ENCODE measurements at regions not wholly inside any gene's neighbourhood (a gene's known extent, or its start where the extent isn't known, plus 50 kb on each side); places are given as distances from the start of the nearest gene placed in this dataset.

- Histone ChIP-seq H3K4me1 (ENCODE audit: insufficient read depth, low read length) (no peaks in the 10 kb centered on the region), H3K27ac (ENCODE audit: low read depth, low read length) (no peak overlapping the region)
- WGBS = 96% methylated on average over 2 of the region's 2 CpGs
Measured at GRCh38 chr4:110920990-110921389, 298.1 kb upstream of the PITX2 start.

GRCh38 chr4:110924761-110925160 is 301.9 kb upstream of the PITX2 start:
- Histone ChIP-seq H3K36me3 (ENCODE audit: insufficient read depth, low read length) (no peaks in the 10 kb centered on the region), H3K27me3 (ENCODE audit: insufficient read depth, low read length) (no peaks in the 10 kb centered on the region), H3K27ac (ENCODE audit: low read depth, low read length) (no peak overlapping the region), H3K9me3 (ENCODE audit: insufficient read depth, low read depth, low read length) (no peaks in the 10 kb centered on the region), H3K4me1 (ENCODE audit: insufficient read depth, low read length) (no peaks in the 10 kb centered on the region), H3K9ac (ENCODE audit: low read depth, low read length) (no peak overlapping the region), H3K4me3 (ENCODE audit: low read length) (no peak overlapping the region)
- WGBS = 94% methylated on average over 2 of the region's 2 CpGs

More at GRCh38 chr4:110920990-110921389, 298.1 kb upstream of the PITX2 start:
- Histone ChIP-seq H3K9ac (ENCODE audit: low read depth, low read length) (no peak overlapping the region), H3K4me3 (ENCODE audit: low read length) (no peak overlapping the region), H3K36me3 (ENCODE audit: insufficient read depth, low read length) (no peaks in the 10 kb centered on the region), H3K27me3 (ENCODE audit: insufficient read depth, low read length) (no peaks in the 10 kb centered on the region), H3K9me3 (ENCODE audit: insufficient read depth, low read depth, low read length) (no peaks in the 10 kb centered on the region)

- Histone ChIP-seq H3K36me3 (ENCODE audit: insufficient read depth, low read length) (no peaks in the 10 kb centered on the region), H3K27ac (ENCODE audit: low read depth, low read length) (no peak overlapping the region), H3K4me3 (ENCODE audit: low read length) (no peak overlapping the region), H3K4me1 (ENCODE audit: insufficient read depth, low read length) (no peaks in the 10 kb centered on the region), H3K9me3 (ENCODE audit: insufficient read depth, low read depth, low read length) (no peaks in the 10 kb centered on the region), H3K27me3 (ENCODE audit: insufficient read depth, low read length) (no peaks in the 10 kb centered on the region), H3K9ac (ENCODE audit: low read depth, low read length) (no peak overlapping the region)
- 89% methylated on average over 3 of the region's 3 CpGs for WGBS
Measured at GRCh38 chr4:110926841-110927400, 304.0 kb upstream of the PITX2 start.

GRCh38 chr4:110933341-110933740 is 310.5 kb upstream of the PITX2 start:
- Histone ChIP-seq H3K9me3 (ENCODE audit: insufficient read depth, low read depth, low read length) (no peaks in the 10 kb centered on the region), H3K36me3 (ENCODE audit: insufficient read depth, low read length) (no peaks in the 10 kb centered on the region), H3K4me1 (ENCODE audit: insufficient read depth, low read length) (no peaks in the 10 kb centered on the region), H3K9ac (ENCODE audit: low read depth, low read length) (no peak overlapping the region), H3K4me3 (ENCODE audit: low read length) (no peak overlapping the region), H3K27me3 (ENCODE audit: insufficient read depth, low read length) (no peaks in the 10 kb centered on the region), H3K27ac (ENCODE audit: low read depth, low read length) (no peak overlapping the region)
- 75% methylated on average over 3 of the region's 3 CpGs for WGBS

- no peaks in the 10 kb centered on the region for H3K27me3 ChIP-seq (ENCODE audit: insufficient read depth, low read length)
- WGBS = 96% methylated on average over 2 of the region's 3 CpGs
- no peaks in the 10 kb centered on the region for H3K4me1 ChIP-seq (ENCODE audit: insufficient read depth, low read length)
- no peak overlapping the region for H3K9ac ChIP-seq (ENCODE audit: low read depth, low read length)
- no peak overlapping the region for H3K4me3 ChIP-seq (ENCODE audit: low read length)
- no peak overlapping the region for H3K27ac ChIP-seq (ENCODE audit: low read depth, low read length)
- no peaks in the 10 kb centered on the region for H3K9me3 ChIP-seq (ENCODE audit: insufficient read depth, low read depth, low read length)
- H3K36me3 ChIP-seq (ENCODE audit: insufficient read depth, low read length) = no peaks in the 10 kb centered on the region
Measured at GRCh38 chr4:110944501-110944900, 321.6 kb upstream of the PITX2 start.

- Histone ChIP-seq H3K4me3 (ENCODE audit: low read length) (no peak overlapping the region), H3K9ac (ENCODE audit: low read depth, low read length) (no peak overlapping the region), H3K27me3 (ENCODE audit: insufficient read depth, low read length) (no peaks in the 10 kb centered on the region), H3K36me3 (ENCODE audit: insufficient read depth, low read length) (no peaks in the 10 kb centered on the region), H3K9me3 (ENCODE audit: insufficient read depth, low read depth, low read length) (no peaks in the 10 kb centered on the region), H3K4me1 (ENCODE audit: insufficient read depth, low read length) (no peaks in the 10 kb centered on the region), H3K27ac (ENCODE audit: low read depth, low read length) (no peak overlapping the region)
- WGBS = 95% methylated on average over 16 of the region's 16 CpGs
Measured at GRCh38 chr4:110945600-110945999, 322.7 kb upstream of the PITX2 start.

GRCh38 chr4:110949542-110949941 is 326.7 kb upstream of the PITX2 start:
- Histone ChIP-seq H3K36me3 (ENCODE audit: insufficient read depth, low read length) (no peaks in the 10 kb centered on the region), H3K4me3 (ENCODE audit: low read length) (no peak overlapping the region), H3K4me1 (ENCODE audit: insufficient read depth, low read length) (no peaks in the 10 kb centered on the region), H3K9ac (ENCODE audit: low read depth, low read length) (no peak overlapping the region), H3K27ac (ENCODE audit: low read depth, low read length) (no peak overlapping the region), H3K9me3 (ENCODE audit: insufficient read depth, low read depth, low read length) (no peaks in the 10 kb centered on the region), H3K27me3 (ENCODE audit: insufficient read depth, low read length) (no peaks in the 10 kb centered on the region)
- 93% methylated on average over 1 of the region's 3 CpGs for WGBS

- no peaks in the 10 kb centered on the region for H3K36me3 ChIP-seq (ENCODE audit: insufficient read depth, low read length)
- H3K4me3 ChIP-seq (ENCODE audit: low read length) = no peak overlapping the region
- H3K27ac ChIP-seq (ENCODE audit: low read depth, low read length) = no peak overlapping the region
- H3K27me3 ChIP-seq (ENCODE audit: insufficient read depth, low read length) = no peaks in the 10 kb centered on the region
- no peak overlapping the region for H3K9ac ChIP-seq (ENCODE audit: low read depth, low read length)
- no peaks in the 10 kb centered on the region for H3K9me3 ChIP-seq (ENCODE audit: insufficient read depth, low read depth, low read length)
- H3K4me1 ChIP-seq (ENCODE audit: insufficient read depth, low read length) = no peaks in the 10 kb centered on the region
- WGBS = 100% methylated on average over 2 of the region's 2 CpGs
Measured at GRCh38 chr4:110950731-110951130, 327.9 kb upstream of the PITX2 start.

GRCh38 chr4:110953191-110953590 is 330.3 kb upstream of the PITX2 start:
- H3K4me1 ChIP-seq (ENCODE audit: insufficient read depth, low read length) = no peaks in the 10 kb centered on the region

GRCh38 chr4:110953898-110954297 is 331.0 kb upstream of the PITX2 start:
- WGBS = 96% methylated on average over 4 of the region's 4 CpGs
- no peak overlapping the region for H3K27ac ChIP-seq (ENCODE audit: low read depth, low read length)
- no peaks in the 10 kb centered on the region for H3K36me3 ChIP-seq (ENCODE audit: insufficient read depth, low read length)
- H3K4me3 ChIP-seq (ENCODE audit: low read length) = no peak overlapping the region
- no peaks in the 10 kb centered on the region for H3K9me3 ChIP-seq (ENCODE audit: insufficient read depth, low read depth, low read length)
- H3K9ac ChIP-seq (ENCODE audit: low read depth, low read length) = no peak overlapping the region
- H3K27me3 ChIP-seq (ENCODE audit: insufficient read depth, low read length) = no peaks in the 10 kb centered on the region
- H3K4me1 ChIP-seq (ENCODE audit: insufficient read depth, low read length) = no peaks in the 10 kb centered on the region

More at GRCh38 chr4:110953191-110953590, 330.3 kb upstream of the PITX2 start:
- no peaks in the 10 kb centered on the region for H3K27me3 ChIP-seq (ENCODE audit: insufficient read depth, low read length)
- H3K4me3 ChIP-seq (ENCODE audit: low read length) = no peak overlapping the region
- H3K9ac ChIP-seq (ENCODE audit: low read depth, low read length) = no peak overlapping the region
- H3K36me3 ChIP-seq (ENCODE audit: insufficient read depth, low read length) = no peaks in the 10 kb centered on the region
- WGBS = 80% methylated on average over 1 of the region's 1 CpG
- H3K27ac ChIP-seq (ENCODE audit: low read depth, low read length) = no peak overlapping the region
- H3K9me3 ChIP-seq (ENCODE audit: insufficient read depth, low read depth, low read length) = no peaks in the 10 kb centered on the region

GRCh38 chr4:110955748-110956147 is 332.9 kb upstream of the PITX2 start:
- Histone ChIP-seq H3K4me1 (ENCODE audit: insufficient read depth, low read length) (no peaks in the 10 kb centered on the region), H3K9me3 (ENCODE audit: insufficient read depth, low read depth, low read length) (no peaks in the 10 kb centered on the region), H3K9ac (ENCODE audit: low read depth, low read length) (no peak overlapping the region), H3K27me3 (ENCODE audit: insufficient read depth, low read length) (no peaks in the 10 kb centered on the region), H3K4me3 (ENCODE audit: low read length) (no peak overlapping the region), H3K36me3 (ENCODE audit: insufficient read depth, low read length) (no peaks in the 10 kb centered on the region), H3K27ac (ENCODE audit: low read depth, low read length) (no peak overlapping the region)
- no CpG with 5 or more reads among the region's 1 CpG for WGBS

GRCh38 chr4:110959041-110959643 is 336.3 kb upstream of the PITX2 start:
- Histone ChIP-seq H3K4me1 (ENCODE audit: insufficient read depth, low read length) (no peaks in the 10 kb centered on the region; the same call in 1 of the 2 replicates), H3K27me3 (ENCODE audit: insufficient read depth, low read length) (no peaks in the 10 kb centered on the region), H3K4me3 (ENCODE audit: low read length) (no peak overlapping the region), H3K9me3 (ENCODE audit: insufficient read depth, low read depth, low read length) (no peaks in the 10 kb centered on the region), H3K27ac (ENCODE audit: low read depth, low read length) (no peak overlapping the region), H3K36me3 (ENCODE audit: insufficient read depth, low read length) (no peaks in the 10 kb centered on the region), H3K9ac (ENCODE audit: low read depth, low read length) (no peak overlapping the region)
